NCI-H1417 treated with DMSO at 0.1 percent for 48 hours (cell line): ENCODE measurements at regions not wholly inside any gene's neighbourhood (a gene's known extent, or its start where the extent isn't known, plus 50 kb on each side); places are given as distances from the start of the nearest gene placed in this dataset.

Experiments
- DNase-seq: peaks from one replicate; lab custom pipeline; 2025; lab: John Stamatoyannopoulos, UW

- no peak for DNase-seq
Observed at GRCh38 chr18:32542221-32542798, 71.6 kb upstream of the GAREM1 start.

- DNase-seq, result no peak
Observed at GRCh38 chr18:32530947-32531651, 60.4 kb upstream of the GAREM1 start.

GRCh38 chr18:32529722-32530420, 59.2 kb upstream of the GAREM1 start:
- no peak for DNase-seq

GRCh38 chr18:32520771-32521170, 50.1 kb upstream of the GAREM1 start:
- no peak for DNase-seq
